ENCODE measurements at regions not wholly inside any gene's neighbourhood (a gene's known extent, or its start where the extent isn't known, plus 50 kb on each side); places are given as distances from the start of the nearest gene placed in this dataset.

GRCh38 chr6:102907181-102907580 lies 1513.7 kb downstream of the GRIK2 start:
- POLR2A ChIA-PET = no interaction called here
- no peak overlapping the region for H3K27ac Mint-ChIP-seq
- H3K4me3 Mint-ChIP-seq = no peak overlapping the region
- no peaks in the 10 kb centered on the region for H3K27me3 Mint-ChIP-seq
- no peak for TF ChIP-seq CTCF (IDR thresholded peaks at IDR 0.05)
- intact Hi-C loops (cut with micrococcal nuclease) = no loop called here
- ATAC-seq (no peak), DNase-seq (no peak)
- peaks cover 6% of the 10 kb centered on the region for H3K9me3 Mint-ChIP-seq
- H3K4me1 Mint-ChIP-seq (ENCODE audit: low read depth) = no peaks in the 10 kb centered on the region
- no peaks in the 10 kb centered on the region for H3K36me3 Mint-ChIP-seq (ENCODE audit: low read depth)
- CTCF ChIA-PET = no interaction called here

DNA sequence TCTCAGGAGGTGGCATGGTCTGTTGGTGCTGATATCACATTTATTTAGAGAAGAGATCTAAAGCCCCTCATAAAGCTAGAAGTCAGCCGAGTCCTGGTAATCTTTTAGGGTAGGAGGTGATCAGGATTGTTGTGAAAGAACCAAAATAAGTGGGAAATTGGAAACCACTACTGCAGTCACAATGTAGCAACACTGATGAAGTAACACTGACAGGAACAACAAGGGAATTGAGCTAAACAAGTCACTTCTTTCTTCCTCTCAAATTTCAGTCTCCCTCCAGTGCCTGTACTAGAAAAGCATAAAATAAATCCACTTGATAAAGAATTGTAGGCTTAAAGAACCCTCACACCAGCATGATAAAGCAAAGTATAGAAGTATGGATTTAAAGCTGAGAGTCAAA lies 1509.0 kb downstream of the GRIK2 start:
- H3K9me3 Mint-ChIP-seq = peaks cover 10% of the 10 kb centered on the region
- no peak for TF ChIP-seq CTCF (IDR thresholded peaks at IDR 0.05)
- DNase-seq = no peak
- ChIA-PET POLR2A (no interaction called here), CTCF (no interaction called here)
- no peaks in the 10 kb centered on the region for H3K36me3 Mint-ChIP-seq (ENCODE audit: low read depth)
- no peak for ATAC-seq
- H3K27me3 Mint-ChIP-seq = no peaks in the 10 kb centered on the region
- intact Hi-C loops (cut with micrococcal nuclease) = no loop called here
- no peak overlapping the region for H3K4me3 Mint-ChIP-seq
- no peaks in the 10 kb centered on the region for H3K4me1 Mint-ChIP-seq (ENCODE audit: low read depth)
- no peak overlapping the region for H3K27ac Mint-ChIP-seq

- Mint-ChIP-seq H3K27ac (no peak overlapping the region), H3K4me3 (no peak overlapping the region), H3K36me3 (ENCODE audit: low read depth) (no peaks in the 10 kb centered on the region), H3K9me3 (peaks cover 3% of the 10 kb centered on the region), H3K27me3 (no peaks in the 10 kb centered on the region), H3K4me1 (ENCODE audit: low read depth) (no peaks in the 10 kb centered on the region)
- ChIA-PET CTCF (no interaction called here), POLR2A (no interaction called here)
- ATAC-seq (no peak), DNase-seq (no peak)
- intact Hi-C loops (cut with micrococcal nuclease) = no loop called here
- no peak for TF ChIP-seq CTCF (IDR thresholded peaks at IDR 0.05)
Measured at GRCh38 chr6:102895683-102896082, 1502.2 kb downstream of the GRIK2 start.

DNA sequence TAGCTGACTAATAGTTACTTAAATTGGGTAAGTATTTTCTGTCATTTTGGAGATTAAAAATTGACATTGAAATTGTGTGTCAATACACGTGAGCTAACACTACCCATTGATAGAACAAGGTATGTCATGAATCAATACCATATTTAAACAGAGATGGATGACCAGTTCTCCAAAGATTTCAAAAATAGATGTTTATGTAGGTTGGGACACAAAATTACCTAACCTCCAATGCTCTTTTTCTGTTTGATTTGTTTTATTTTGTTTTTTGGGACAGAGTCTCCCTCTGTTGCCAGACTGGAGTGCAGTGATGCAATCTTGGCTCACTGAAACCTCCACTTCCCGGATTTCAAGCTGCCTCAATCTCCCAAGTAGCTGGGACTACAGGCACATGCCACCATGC lies 1491.7 kb downstream of the GRIK2 start:
- no peaks in the 10 kb centered on the region for H3K27me3 Mint-ChIP-seq

GRCh38 chr6:102853249-102853955 lies 1459.9 kb downstream of the GRIK2 start:
- Mint-ChIP-seq H3K4me1 (ENCODE audit: low read depth) (no peaks in the 10 kb centered on the region), H3K36me3 (ENCODE audit: low read depth) (no peaks in the 10 kb centered on the region), H3K4me3 (no peak overlapping the region), H3K9me3 (no peaks in the 10 kb centered on the region), H3K27ac (no peak overlapping the region), H3K27me3 (no peaks in the 10 kb centered on the region)
- CTCF ChIA-PET = no interaction called here
- intact Hi-C loops (cut with micrococcal nuclease) = no loop called here
- POLR2A ChIA-PET = no interaction called here
- ATAC-seq (no peak), DNase-seq (no peak)
- no peak for TF ChIP-seq CTCF (IDR thresholded peaks at IDR 0.05)

More for the DNA sequence above, 1491.7 kb downstream of the GRIK2 start:
- DNase-seq (no peak), ATAC-seq (no peak)
- ChIA-PET CTCF (no interaction called here), POLR2A (no interaction called here)
- Mint-ChIP-seq H3K9me3 (no peaks in the 10 kb centered on the region), H3K27ac (no peak overlapping the region), H3K4me1 (ENCODE audit: low read depth) (no peaks in the 10 kb centered on the region), H3K36me3 (ENCODE audit: low read depth) (no peaks in the 10 kb centered on the region), H3K4me3 (no peak overlapping the region)
- intact Hi-C loops (cut with micrococcal nuclease) = no loop called here
- TF ChIP-seq CTCF (IDR thresholded peaks at IDR 0.05) = no peak

Measured in activated CD8-positive, alpha-beta T cell treated with anti-CD3 and anti-CD28 coated beads for 36 hours (primary cell).